ENCODE measurements at regions not wholly inside any gene's neighbourhood (a gene's known extent, or its start where the extent isn't known, plus 50 kb on each side); places are given as distances from the start of the nearest gene placed in this dataset.

GRCh38 chr11:80586464-80586863 is 1145.6 kb upstream of the TENM4 start:
- no peak overlapping the region for H4K91ac ChIP-seq (ENCODE audit: insufficient read length, low read depth, low read length)
- TF ChIP-seq CTCF (conservative IDR thresholded peaks at IDR 0.05) = no peak
- WGBS (ENCODE audit: extremely low coverage, insufficient read length, low lambda C conversion rate) = no CpG with 5 or more reads among the region's 1 CpG

More at GRCh38 chr11:80586464-80586863, 1145.6 kb upstream of the TENM4 start:
- Histone ChIP-seq H2BK12ac (ENCODE audit: insufficient read length, low read depth, low read length) (no peak overlapping the region), H3K23ac (ENCODE audit: insufficient read length, low read depth, low read length) (no peak overlapping the region), H3K4ac (ENCODE audit: low read depth, low read length) (no peak overlapping the region), H3K4me2 (ENCODE audit: insufficient read depth, insufficient read length, low read length) (no peak overlapping the region), H2AFZ (ENCODE audit: low read length) (no peak overlapping the region), H3K27me3 (ENCODE audit: insufficient read depth, low read length) (no peaks in the 10 kb centered on the region), H3K14ac (ENCODE audit: insufficient read depth, low read length) (no peak overlapping the region), H3T11ph (ENCODE audit: low read length) (no peak overlapping the region), H2BK15ac (ENCODE audit: low read depth, low read length) (no peak overlapping the region), H3K9ac (ENCODE audit: extremely low read depth, insufficient read length, low read length) (no peak overlapping the region), H3K4me1 (ENCODE audit: insufficient read depth, low read length) (no peaks in the 10 kb centered on the region), H4K5ac (ENCODE audit: insufficient read length, low read depth, low read length) (no peak overlapping the region), H4K20me1 (ENCODE audit: control insufficient read depth, insufficient read depth, insufficient read length) (no peaks in the 10 kb centered on the region), H2AK5ac (ENCODE audit: insufficient read length, low read length) (no peak overlapping the region), H3K27ac (ENCODE audit: insufficient read length, low read depth, low read length) (no peak overlapping the region), H3K79me2 (ENCODE audit: insufficient read depth, low read length) (no peaks in the 10 kb centered on the region), H4K8ac (replicated peaks; ENCODE audit: insufficient read length, low read depth, low read length) (no peak overlapping the region), H3K79me1 (ENCODE audit: insufficient read depth, low read depth, low read length, poor library complexity, severe bottlenecking) (no peaks in the 10 kb centered on the region), H2BK120ac (ENCODE audit: low read depth, low read length, poor library complexity, severe bottlenecking) (no peak overlapping the region), H2BK5ac (ENCODE audit: insufficient read length, low read length) (no peak overlapping the region), H3K23me2 (ENCODE audit: insufficient read length, low read depth, low read length, poor library complexity, severe bottlenecking) (no peaks in the 10 kb centered on the region), H3K9me3 (ENCODE audit: control insufficient read depth, low read depth, low read length) (no peaks in the 10 kb centered on the region), H3K56ac (ENCODE audit: insufficient read length, low read depth, low read length) (no peak overlapping the region), H2BK20ac (ENCODE audit: low read depth, low read length, poor library complexity, severe bottlenecking) (no peak overlapping the region), H3K18ac (ENCODE audit: insufficient read length, low read depth, low read length) (no peak overlapping the region)
- Mint-ChIP-seq H3K27ac (no peak overlapping the region), H3K27me3 (ENCODE audit: low read depth) (no peaks in the 10 kb centered on the region), H3K9me3 (no peaks in the 10 kb centered on the region), H3K36me3 (ENCODE audit: insufficient read depth in 1 of 3, low read depth in 3 of 3) (no peaks in the 10 kb centered on the region), H3K4me1 (peaks cover 10 to 14% of the 10 kb centered on the region in 2 experiments), H3K4me3 (no peak overlapping the region)
- no peak for DNase-seq

All from H9 (cell line).